HEK293 (cell line): ENCODE measurements at regions not wholly inside any gene's neighbourhood (a gene's known extent, or its start where the extent isn't known, plus 50 kb on each side); places are given as distances from the start of the nearest gene placed in this dataset.

Experiments used
- SETDB1 ChIP-seq: IDR thresholded peaks from one replicate; pipeline ENCODE4 v1.6.1; 2017; ENCODE audit warnings: mild to moderate bottlenecking, low read length, moderate library complexity, mixed read lengths; ENCODE audit not compliant: insufficient read length
- ZBTB1 ChIP-seq: fragments of 450-650 bp; formaldehyde crosslinking; IDR thresholded peaks from 2 replicates; pipeline ENCODE4 v1.5.1; 2016; ENCODE audit warnings: missing biosample characterization, missing genetic modification characterization
- ZNF23 ChIP-seq: fragments of 450-650 bp; formaldehyde crosslinking; IDR thresholded peaks from 2 replicates; pipeline ENCODE4 v1.5.1; 2016; ENCODE audit warnings: missing biosample characterization, missing genetic modification characterization, borderline replicate concordance
- ZNF24 ChIP-seq: fragments of 450-650 bp; formaldehyde crosslinking; IDR thresholded peaks from 2 replicates; pipeline ENCODE4 v1.5.1; 2016; ENCODE audit warnings: missing biosample characterization, missing genetic modification characterization
- ZNF629 ChIP-seq: fragments of 450-650 bp; formaldehyde crosslinking; IDR thresholded peaks from 2 replicates; pipeline ENCODE4 v1.5.1; 2017; ENCODE audit warnings: missing biosample characterization, missing genetic modification characterization
- TF ChIP-seq, protein P1 (sequence below): fragments of 450-650 bp; formaldehyde crosslinking; IDR thresholded peaks from 2 replicates; pipeline ENCODE4 v1.5.1; 2016; ENCODE audit warnings: missing biosample characterization, missing genetic modification characterization

DNA sequence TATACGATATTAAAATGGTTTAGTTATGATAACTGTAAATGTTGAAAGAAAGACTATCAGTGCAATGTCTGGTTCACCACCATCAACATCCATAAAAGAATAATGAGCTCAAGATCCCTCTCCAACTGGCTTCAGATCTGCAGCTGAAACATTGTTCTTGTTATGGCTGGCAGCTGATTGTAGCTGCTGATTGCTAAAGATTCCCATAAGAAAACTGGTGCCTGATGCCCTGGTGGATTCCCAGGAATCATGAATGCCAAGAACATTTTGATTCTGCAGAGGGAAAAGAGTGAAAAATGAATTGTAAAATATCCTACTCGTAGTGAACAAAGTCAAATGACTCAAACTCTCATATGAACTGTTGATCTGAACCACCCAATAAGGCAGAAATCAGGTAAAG is 1160.2 kb downstream of the EPHA7 start:
- TF ChIP-seq, protein P1, sequence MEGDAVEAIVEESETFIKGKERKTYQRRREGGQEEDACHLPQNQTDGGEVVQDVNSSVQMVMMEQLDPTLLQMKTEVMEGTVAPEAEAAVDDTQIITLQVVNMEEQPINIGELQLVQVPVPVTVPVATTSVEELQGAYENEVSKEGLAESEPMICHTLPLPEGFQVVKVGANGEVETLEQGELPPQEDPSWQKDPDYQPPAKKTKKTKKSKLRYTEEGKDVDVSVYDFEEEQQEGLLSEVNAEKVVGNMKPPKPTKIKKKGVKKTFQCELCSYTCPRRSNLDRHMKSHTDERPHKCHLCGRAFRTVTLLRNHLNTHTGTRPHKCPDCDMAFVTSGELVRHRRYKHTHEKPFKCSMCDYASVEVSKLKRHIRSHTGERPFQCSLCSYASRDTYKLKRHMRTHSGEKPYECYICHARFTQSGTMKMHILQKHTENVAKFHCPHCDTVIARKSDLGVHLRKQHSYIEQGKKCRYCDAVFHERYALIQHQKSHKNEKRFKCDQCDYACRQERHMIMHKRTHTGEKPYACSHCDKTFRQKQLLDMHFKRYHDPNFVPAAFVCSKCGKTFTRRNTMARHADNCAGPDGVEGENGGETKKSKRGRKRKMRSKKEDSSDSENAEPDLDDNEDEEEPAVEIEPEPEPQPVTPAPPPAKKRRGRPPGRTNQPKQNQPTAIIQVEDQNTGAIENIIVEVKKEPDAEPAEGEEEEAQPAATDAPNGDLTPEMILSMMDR (tag by site-specific recombination) = no peak
- TF ChIP-seq ZBTB1 (tag by site-specific recombination) = no peak
- TF ChIP-seq ZNF24 (tag by site-specific recombination) = no peak
- TF ChIP-seq ZNF23 = no peak
- no peak for TF ChIP-seq ZNF629 (tag by site-specific recombination)
- TF ChIP-seq SETDB1 = no peak
